Limb (tissue), 2 donors: ENCODE measurements at regions not wholly inside any gene's neighbourhood (a gene's known extent, or its start where the extent isn't known, plus 50 kb on each side); places are given as distances from the start of the nearest gene placed in this dataset.
"Not testable (repeated sequence)": the region's sequence is repeated elsewhere in the genome, so short reads cannot be mapped to it uniquely, and the experiment has no call there.

ENCODE experiments used
- DNase-seq, 2 donors: peaks; one replicate each; pipeline ENCODE4 v3.0.0-alpha.2; 2016; ENCODE audit errors: extremely low spot score in 2 of 2

GRCh38 chr12:67759829-67760228 is 111.3 kb downstream of the DYRK2 start:
- DNase-seq, result no peak

GRCh38 chr12:67760586-67761275 is 112.2 kb downstream of the DYRK2 start:
- no peak for DNase-seq

GRCh38 chr12:67761566-67761965 is 113.0 kb downstream of the DYRK2 start:
- DNase-seq, result peak in 1 of 2 donors; percentile 21

- no peak for DNase-seq
Observed at GRCh38 chr12:67764055-67764454, 115.5 kb downstream of the DYRK2 start.

- DNase-seq, result no peak
Observed at GRCh38 chr12:67764946-67765619, 116.5 kb downstream of the DYRK2 start.

- DNase-seq, result no peak
Observed at GRCh38 chr12:67765776-67766766, 117.5 kb downstream of the DYRK2 start.

GRCh38 chr12:67772267-67773169 is 124.0 kb downstream of the DYRK2 start:
- DNase-seq, result peak; percentile 53 to 72

GRCh38 chr12:67773896-67774295 is 125.4 kb downstream of the DYRK2 start:
- no peak for DNase-seq

- no peak for DNase-seq
Observed at GRCh38 chr12:67774983-67775587, 126.5 kb downstream of the DYRK2 start.

- no peak for DNase-seq
Observed at GRCh38 chr12:67780580-67781084, 132.1 kb downstream of the DYRK2 start.

GRCh38 chr12:67782573-67782972 is 134.0 kb downstream of the DYRK2 start:
- DNase-seq, result no peak

GRCh38 chr12:67783393-67783792 is 134.8 kb downstream of the DYRK2 start:
- no peak for DNase-seq

GRCh38 chr12:67784831-67785230 is 136.3 kb downstream of the DYRK2 start:
- DNase-seq, result no peak

GRCh38 chr12:67786086-67786485 is 137.5 kb downstream of the DYRK2 start:
- DNase-seq, result no peak

GRCh38 chr12:67788118-67788517 is 139.6 kb downstream of the DYRK2 start:
- DNase-seq, result no peak

GRCh38 chr12:67789266-67789665 is 140.7 kb downstream of the DYRK2 start:
- no peak for DNase-seq

GRCh38 chr12:67790660-67791059 is 142.1 kb downstream of the DYRK2 start:
- no peak for DNase-seq

- DNase-seq, result not testable (repeated sequence)
Observed at GRCh38 chr12:67791362-67791761, 142.8 kb downstream of the DYRK2 start.

GRCh38 chr12:67792185-67792584 is 143.6 kb downstream of the DYRK2 start:
- no peak for DNase-seq

- no peak for DNase-seq
Observed at GRCh38 chr12:67794161-67794560, 145.6 kb downstream of the DYRK2 start.
